Muscle layer of colon (tissue), 2 donors: ENCODE measurements at regions not wholly inside any gene's neighbourhood (a gene's known extent, or its start where the extent isn't known, plus 50 kb on each side); places are given as distances from the start of the nearest gene placed in this dataset.

ENCODE experiments used
- H3K27ac ChIP-seq: one replicate; pipeline ENCODE4 v1.7.0; 2013; ENCODE audit warnings: low read depth, mild to moderate bottlenecking, low read length, moderate library complexity
- H3K27me3 ChIP-seq, 2 donors: one replicate each; pipeline ENCODE4 v1.7.0; 2013; ENCODE audit warnings: low read length in 2 of 2, mild to moderate bottlenecking in 2 of 2; ENCODE audit not compliant: insufficient read depth in 2 of 2, control insufficient read depth in 1 of 2
- H3K36me3 ChIP-seq: one replicate; pipeline ENCODE4 v1.7.0; 2013; ENCODE audit warnings: mild to moderate bottlenecking, low read length; ENCODE audit not compliant: insufficient read depth
- H3K4me1 ChIP-seq: one replicate; pipeline ENCODE4 v1.7.0; 2013; ENCODE audit warnings: mild to moderate bottlenecking, low read length; ENCODE audit not compliant: insufficient read depth
- H3K4me3 ChIP-seq, 2 donors: one replicate each; pipeline ENCODE4 v1.7.0; 2013; ENCODE audit warnings: low read length in 2 of 2, low read depth in 1 of 2, mild to moderate bottlenecking in 1 of 2, moderate library complexity in 1 of 2
- H3K9ac ChIP-seq: one replicate; pipeline ENCODE4 v1.7.0; 2013; ENCODE audit warnings: low read length
- H3K9me3 ChIP-seq: one replicate; pipeline ENCODE4 v1.7.0; 2013; ENCODE audit warnings: mild to moderate bottlenecking, low read length
- donor health status: abdominal sarcoma.
- donor health status: Adenocarcinoma of cecum.

DNA sequence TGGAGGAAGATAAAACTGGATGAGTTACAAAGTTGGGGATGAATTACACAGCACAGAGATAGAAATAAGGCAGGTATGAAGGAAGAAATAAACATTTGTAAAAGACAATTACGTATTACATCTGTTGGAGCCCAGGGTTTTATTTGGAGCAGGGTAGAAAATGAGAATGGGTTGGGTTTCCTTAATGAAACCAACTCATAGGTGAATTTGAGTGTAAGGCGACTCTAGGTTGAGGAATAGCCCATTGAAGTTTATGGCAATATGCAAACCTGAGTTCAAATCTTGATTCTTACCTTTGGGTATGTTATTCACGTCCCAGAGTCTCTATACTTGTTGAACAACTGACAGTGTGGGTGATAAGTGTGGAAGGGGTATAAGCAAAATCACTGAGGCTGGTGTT, 422.3 kb upstream of the WWC1 start:
- Histone ChIP-seq H3K27ac (no peak overlapping the region), H3K27me3 (no peaks in the 10 kb centered on the region), H3K9ac (no peak overlapping the region), H3K36me3 (no peaks in the 10 kb centered on the region), H3K9me3 (no peaks in the 10 kb centered on the region), H3K4me1 (no peaks in the 10 kb centered on the region), H3K4me3 (no peak overlapping the region)

DNA sequence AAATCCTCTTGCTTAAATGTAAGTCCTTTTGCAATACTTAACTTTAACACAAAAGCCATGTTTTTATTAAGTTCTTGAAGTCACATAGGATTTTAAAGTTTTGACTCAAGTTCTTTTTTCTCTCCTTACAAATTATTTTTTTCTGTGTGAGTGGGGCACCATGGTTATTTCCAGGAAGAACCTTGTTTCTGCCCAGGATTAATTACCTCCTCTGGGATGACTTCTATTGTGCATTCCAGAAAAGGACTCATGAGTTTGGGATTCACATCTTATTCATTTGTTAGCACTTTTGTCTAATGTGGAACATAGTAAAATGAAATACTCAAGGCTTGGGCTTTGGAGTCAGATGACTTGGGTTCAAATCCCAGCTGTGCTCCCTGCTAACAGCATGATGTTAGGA, 421.4 kb upstream of the WWC1 start:
- Histone ChIP-seq H3K9me3 (no peaks in the 10 kb centered on the region), H3K36me3 (no peaks in the 10 kb centered on the region), H3K27ac (no peak overlapping the region), H3K9ac (no peak overlapping the region), H3K4me1 (no peaks in the 10 kb centered on the region), H3K27me3 (no peaks in the 10 kb centered on the region), H3K4me3 (no peak overlapping the region)

DNA sequence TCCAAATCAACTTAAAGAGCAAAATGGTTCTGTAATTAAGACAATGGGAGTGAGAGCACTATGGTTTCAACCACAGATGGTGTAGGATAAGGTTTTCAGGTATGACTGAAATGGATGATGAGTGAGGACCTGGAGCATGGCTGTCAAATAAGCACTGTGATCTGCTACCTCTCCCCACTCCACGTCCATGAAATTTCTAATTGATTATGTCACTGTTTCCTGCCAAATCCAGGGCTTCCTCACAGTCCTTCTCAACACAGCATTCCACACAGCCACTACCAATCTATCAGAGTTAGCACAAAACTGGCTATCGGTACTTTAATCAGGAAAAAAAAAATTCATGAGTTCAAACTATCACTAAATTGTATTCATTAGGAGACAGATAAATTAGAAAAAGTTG, 420.4 kb upstream of the WWC1 start:
- H3K9ac ChIP-seq, result no peak overlapping the region
- H3K27me3 ChIP-seq, result no peaks in the 10 kb centered on the region
- H3K9me3 ChIP-seq, result no peaks in the 10 kb centered on the region
- no peak overlapping the region for H3K4me3 ChIP-seq
- no peaks in the 10 kb centered on the region for H3K4me1 ChIP-seq
- H3K36me3 ChIP-seq, result no peaks in the 10 kb centered on the region
- no peak overlapping the region for H3K27ac ChIP-seq

DNA sequence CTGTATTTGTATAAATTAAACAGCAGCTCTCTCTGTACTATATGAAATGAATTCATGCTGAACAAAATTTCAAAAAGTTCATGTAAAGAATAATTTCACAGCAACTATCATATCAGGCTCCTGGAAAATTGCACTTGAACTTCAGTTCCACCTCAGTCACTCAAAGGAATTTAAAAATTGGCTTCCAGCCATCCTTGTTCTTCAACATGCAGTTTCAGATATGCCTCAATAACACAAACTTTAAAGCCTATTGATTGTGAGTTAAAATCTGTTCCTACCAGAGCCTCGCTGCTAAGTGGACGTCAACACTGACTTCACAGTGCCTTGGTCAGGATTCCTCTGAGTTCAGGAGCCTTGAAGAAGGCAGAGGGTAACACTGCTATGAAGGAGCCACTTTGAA, 418.7 kb upstream of the WWC1 start:
- Histone ChIP-seq H3K9ac (no peak overlapping the region), H3K4me3 (no peak overlapping the region), H3K4me1 (no peaks in the 10 kb centered on the region), H3K27ac (no peak overlapping the region), H3K27me3 (no peaks in the 10 kb centered on the region), H3K9me3 (no peaks in the 10 kb centered on the region), H3K36me3 (no peaks in the 10 kb centered on the region)

DNA sequence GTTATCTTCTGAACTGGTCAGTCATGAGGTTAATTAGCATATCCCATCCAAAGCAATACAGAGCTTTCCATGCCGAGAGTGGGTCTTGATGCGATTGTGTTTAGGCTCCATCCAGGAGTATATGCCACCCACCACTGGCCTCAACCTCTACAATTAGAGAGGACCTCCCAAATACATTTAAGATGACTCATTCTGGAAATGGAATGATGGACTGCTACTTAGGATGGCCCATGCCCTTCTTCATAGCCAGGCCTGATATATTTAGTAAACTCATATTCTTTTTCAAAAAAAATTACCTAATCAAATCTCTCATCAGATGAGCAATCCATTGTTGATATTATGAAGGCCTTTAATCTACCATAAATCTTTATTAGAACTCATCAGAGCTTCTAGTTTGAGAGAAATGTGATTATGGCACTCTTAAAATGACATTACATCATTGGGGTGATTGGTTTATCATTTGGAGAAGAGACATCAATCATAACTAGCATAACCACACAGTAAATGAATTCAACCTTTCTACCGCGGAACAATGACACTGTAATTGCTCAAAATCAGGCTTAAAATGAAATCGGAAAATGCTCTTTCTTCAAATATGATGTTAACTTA, 414.2 kb upstream of the WWC1 start:
- Histone ChIP-seq H3K9me3 (no peaks in the 10 kb centered on the region), H3K4me1 (no peaks in the 10 kb centered on the region), H3K27ac (no peak overlapping the region), H3K27me3 (no peaks in the 10 kb centered on the region), H3K36me3 (no peaks in the 10 kb centered on the region), H3K9ac (no peak overlapping the region), H3K4me3 (no peak overlapping the region)

DNA sequence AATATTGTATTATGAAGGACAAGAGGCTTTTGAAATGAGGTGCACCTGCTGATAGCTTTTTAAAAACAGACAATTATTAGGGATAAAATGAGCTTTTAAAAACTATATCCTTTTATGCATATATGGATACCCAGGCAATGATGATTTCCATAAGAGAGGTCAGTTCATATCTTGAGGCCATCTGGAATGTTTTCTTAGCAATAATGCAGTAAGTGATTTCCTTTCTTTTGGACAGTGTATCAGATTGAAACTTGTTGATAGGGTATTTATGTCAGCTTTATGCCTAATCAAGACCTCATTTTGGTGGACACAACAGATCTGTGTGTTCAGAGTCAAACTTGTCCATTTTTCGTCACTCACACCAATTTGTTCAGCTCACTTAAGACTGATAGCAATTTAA, 413.5 kb upstream of the WWC1 start:
- H3K36me3 ChIP-seq, result no peaks in the 10 kb centered on the region
- no peaks in the 10 kb centered on the region for H3K9me3 ChIP-seq
- no peak overlapping the region for H3K4me3 ChIP-seq
- no peak overlapping the region for H3K27ac ChIP-seq
- no peaks in the 10 kb centered on the region for H3K4me1 ChIP-seq
- H3K9ac ChIP-seq, result no peak overlapping the region
- H3K27me3 ChIP-seq, result no peaks in the 10 kb centered on the region

DNA sequence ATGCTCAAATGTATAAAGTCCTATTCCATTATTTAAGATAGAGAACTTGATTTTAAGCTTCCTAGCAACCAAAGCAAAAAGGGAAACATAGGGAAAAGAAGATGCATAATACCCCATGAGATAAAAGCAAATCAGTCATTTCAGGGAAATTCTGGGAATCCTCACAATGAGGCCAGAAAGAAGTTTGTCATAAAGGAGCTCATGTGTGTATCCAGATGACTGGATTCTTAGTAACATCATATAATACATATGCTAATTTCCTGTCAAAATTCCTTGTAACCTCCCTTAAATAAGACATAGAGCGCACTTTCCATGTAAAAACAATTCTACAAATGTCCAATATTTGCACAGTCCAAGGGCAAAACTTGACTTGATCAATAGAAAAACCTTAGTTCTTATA, 411.0 kb upstream of the WWC1 start:
- no peaks in the 10 kb centered on the region for H3K9me3 ChIP-seq
- H3K36me3 ChIP-seq, result no peaks in the 10 kb centered on the region
- no peaks in the 10 kb centered on the region for H3K4me1 ChIP-seq
- no peak overlapping the region for H3K9ac ChIP-seq
- H3K27me3 ChIP-seq, result no peaks in the 10 kb centered on the region
- no peak overlapping the region for H3K27ac ChIP-seq
- H3K4me3 ChIP-seq, result no peak overlapping the region

DNA sequence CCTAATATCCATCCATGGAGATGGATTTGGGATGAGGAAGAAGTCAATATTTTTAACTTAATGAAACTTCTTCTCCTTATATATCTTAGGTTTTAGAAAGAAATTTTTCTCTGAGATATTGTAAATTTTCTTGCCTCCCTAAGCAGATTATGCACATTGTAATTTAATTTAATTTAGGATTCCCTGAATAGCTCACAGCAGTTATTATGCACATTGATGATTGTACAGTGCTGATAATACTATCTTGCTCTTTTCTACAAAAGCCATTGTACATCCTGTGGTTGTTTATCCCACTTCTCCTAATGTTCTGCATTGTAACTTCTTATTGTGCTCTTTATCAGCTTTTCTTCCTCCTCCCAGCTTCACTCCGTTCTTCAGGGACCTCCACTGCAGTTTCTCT, 410.4 kb upstream of the WWC1 start:
- Histone ChIP-seq H3K36me3 (no peaks in the 10 kb centered on the region), H3K4me3 (no peak overlapping the region), H3K4me1 (no peaks in the 10 kb centered on the region), H3K27me3 (no peaks in the 10 kb centered on the region), H3K27ac (no peak overlapping the region), H3K9ac (no peak overlapping the region), H3K9me3 (no peaks in the 10 kb centered on the region)

DNA sequence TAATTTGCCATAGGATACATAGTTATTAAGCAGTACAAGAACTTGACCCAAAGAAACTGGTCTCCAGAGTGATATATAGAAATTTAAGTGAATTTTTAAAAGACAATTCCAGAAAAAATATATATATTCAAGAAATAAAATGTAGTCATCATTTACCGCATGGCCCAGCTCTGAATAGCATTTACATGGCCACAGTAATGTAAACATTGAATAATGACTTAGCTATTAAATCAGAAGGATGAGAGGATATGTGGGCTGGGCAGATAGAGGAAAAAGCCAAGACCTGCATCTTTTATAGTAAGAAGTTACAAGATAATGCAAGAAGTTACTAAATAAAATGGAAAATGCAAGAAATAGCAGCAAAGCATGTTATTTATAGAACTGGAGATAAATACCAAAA, 405.2 kb upstream of the WWC1 start:
- Histone ChIP-seq H3K9me3 (no peaks in the 10 kb centered on the region), H3K36me3 (no peaks in the 10 kb centered on the region), H3K27ac (no peak overlapping the region), H3K9ac (no peak overlapping the region), H3K4me1 (no peaks in the 10 kb centered on the region), H3K27me3 (no peaks in the 10 kb centered on the region), H3K4me3 (no peak overlapping the region)

DNA sequence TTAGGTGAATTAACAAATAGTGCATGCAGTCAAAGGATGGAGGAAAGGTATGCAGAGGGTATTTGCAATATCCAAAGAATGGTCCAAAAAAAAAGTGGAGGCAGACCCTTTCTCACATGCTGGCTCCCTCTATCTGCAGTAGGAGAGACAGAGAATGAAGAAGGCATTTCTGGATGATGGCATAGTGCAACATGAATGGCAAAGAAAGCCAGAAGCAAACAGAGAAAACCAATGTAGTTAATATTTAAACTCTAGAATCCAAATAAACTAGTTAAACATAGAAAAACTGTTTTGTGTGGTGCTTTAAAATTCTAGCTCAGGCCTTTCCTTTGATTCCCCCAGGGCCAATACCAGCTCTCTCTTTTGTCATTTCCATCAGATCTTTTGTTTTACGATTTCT, 403.1 kb upstream of the WWC1 start:
- H3K9me3 ChIP-seq, result no peaks in the 10 kb centered on the region
- no peak overlapping the region for H3K9ac ChIP-seq
- H3K36me3 ChIP-seq, result no peaks in the 10 kb centered on the region
- H3K4me3 ChIP-seq, result no peak overlapping the region
- no peak overlapping the region for H3K27ac ChIP-seq
- H3K27me3 ChIP-seq, result no peaks in the 10 kb centered on the region
- no peaks in the 10 kb centered on the region for H3K4me1 ChIP-seq

DNA sequence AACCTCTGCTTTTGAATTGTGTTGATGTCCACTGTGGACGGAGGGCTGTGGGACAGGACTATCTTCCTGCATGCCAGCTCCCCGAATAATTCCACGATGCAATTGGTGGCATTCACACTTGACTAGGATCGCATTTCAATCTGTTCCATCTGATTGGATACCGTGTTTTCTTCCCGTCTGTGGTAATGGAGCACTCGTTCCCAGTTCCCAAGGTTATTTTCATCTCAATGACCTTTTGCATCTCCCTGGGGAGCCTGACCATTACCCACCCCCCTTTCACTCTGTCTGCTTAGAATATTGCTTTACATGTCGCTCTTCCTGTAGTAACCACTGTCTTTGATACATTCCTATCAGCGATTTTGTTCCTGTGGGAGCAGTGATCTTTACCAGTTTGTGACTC, 402.2 kb upstream of the WWC1 start:
- H3K36me3 ChIP-seq, result no peaks in the 10 kb centered on the region
- no peaks in the 10 kb centered on the region for H3K27me3 ChIP-seq
- no peak overlapping the region for H3K4me3 ChIP-seq
- no peak overlapping the region for H3K27ac ChIP-seq
- no peaks in the 10 kb centered on the region for H3K9me3 ChIP-seq
- H3K4me1 ChIP-seq, result no peaks in the 10 kb centered on the region
- no peak overlapping the region for H3K9ac ChIP-seq

DNA sequence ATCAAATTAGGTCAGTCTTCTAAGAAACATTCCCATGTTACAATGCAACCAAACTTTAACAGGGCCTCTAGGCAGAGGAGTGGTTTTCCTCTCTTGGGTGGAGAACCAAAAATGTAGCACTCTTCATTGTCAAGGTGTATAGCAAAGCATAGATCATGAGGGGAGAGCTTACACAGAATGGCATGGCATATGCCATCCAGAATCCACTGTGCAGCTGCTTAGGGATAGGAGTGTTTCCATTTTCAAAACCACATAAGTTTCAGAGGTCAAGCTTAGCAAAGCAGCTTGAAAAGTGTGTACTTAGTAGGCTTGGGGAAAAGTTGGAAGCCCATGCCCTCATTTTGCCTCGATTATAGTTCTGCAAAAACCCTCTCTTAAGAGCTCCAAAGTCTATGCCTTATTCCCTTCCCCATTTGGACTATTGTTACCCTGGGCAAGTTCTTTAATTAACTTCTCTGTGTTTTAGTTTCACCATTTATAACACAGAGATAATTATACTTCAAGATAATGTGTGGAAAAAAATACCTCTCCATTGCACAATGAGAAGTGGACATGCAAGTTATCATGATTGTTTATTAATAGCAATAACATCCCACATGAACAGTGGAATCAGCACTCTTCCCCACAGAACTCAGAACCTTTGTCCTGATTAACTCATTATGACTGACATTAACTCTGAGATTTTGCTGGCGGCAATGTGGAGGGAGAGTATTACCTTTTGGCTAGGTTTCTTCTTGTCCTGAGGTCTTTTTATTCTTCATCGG, 398.9 kb upstream of the WWC1 start:
- Histone ChIP-seq H3K4me3 (no peak overlapping the region), H3K9ac (no peak overlapping the region), H3K27me3 (no peaks in the 10 kb centered on the region), H3K27ac (no peak overlapping the region), H3K36me3 (no peaks in the 10 kb centered on the region), H3K9me3 (no peaks in the 10 kb centered on the region), H3K4me1 (no peaks in the 10 kb centered on the region)
